ENCODE measurements at regions not wholly inside any gene's neighbourhood (a gene's known extent, or its start where the extent isn't known, plus 50 kb on each side); places are given as distances from the start of the nearest gene placed in this dataset.
"Not testable (repeated sequence)": the region's sequence is repeated elsewhere in the genome, so short reads cannot be mapped to it uniquely, and the experiment has no call there.

GRCh38 chr5:52627740-52628139, 160.0 kb upstream of the ITGA1 start:
- H3K36me3 ChIP-seq = no peaks in the 10 kb centered on the region
- no peak for TF ChIP-seq POLR2A (IDR thresholded peaks at IDR 0.05)
- no peak for TF ChIP-seq CTCF (IDR thresholded peaks at IDR 0.05)
- no peak for DNase-seq
- WGBS, 2 donors = 75 to 76% methylated on average over 1 of the region's 1 CpG
- H3K9me3 ChIP-seq = no peaks in the 10 kb centered on the region
- H3K27ac ChIP-seq = no peak overlapping the region
- H3K4me3 ChIP-seq (replicated peaks in 1 of 3) = no peak overlapping the region
- intact Hi-C loops (cut with DNase I) = no loop called here
- no peaks in the 10 kb centered on the region for H3K4me1 ChIP-seq
- no peaks in the 10 kb centered on the region for H3K27me3 ChIP-seq

- no peaks in the 10 kb centered on the region for H3K4me1 ChIP-seq
- no peak for DNase-seq
- no peaks in the 10 kb centered on the region for H3K27me3 ChIP-seq
- no peak overlapping the region for H3K4me3 ChIP-seq (replicated peaks in 1 of 3)
- H3K9me3 ChIP-seq = no peaks in the 10 kb centered on the region
- intact Hi-C loops (cut with DNase I) = no loop called here
- H3K36me3 ChIP-seq = no peaks in the 10 kb centered on the region
- no peak for TF ChIP-seq POLR2A (IDR thresholded peaks at IDR 0.05)
- TF ChIP-seq CTCF (IDR thresholded peaks at IDR 0.05) = no peak
- 91 to 95% methylated on average over 1 of the region's 1 CpG for WGBS, 2 donors
- no peak overlapping the region for H3K27ac ChIP-seq
Measured at GRCh38 chr5:52632281-52632680, 155.4 kb upstream of the ITGA1 start.

- H3K36me3 ChIP-seq; intact Hi-C loops (cut with DNase I); H3K4me3 ChIP-seq (replicated peaks in 1 of 3); H3K27ac ChIP-seq; H3K27me3 ChIP-seq; H3K4me1 ChIP-seq; DNase-seq; H3K9me3 ChIP-seq: not testable (repeated sequence)
- 91 to 93% methylated on average over 4 of the region's 4 CpGs for WGBS, 2 donors
Measured at GRCh38 chr5:52634171-52634570, 153.5 kb upstream of the ITGA1 start.

- no peak for TF ChIP-seq POLR2A (IDR thresholded peaks at IDR 0.05)
- TF ChIP-seq CTCF (IDR thresholded peaks at IDR 0.05) = no peak
- Histone ChIP-seq H3K27me3 (no peaks in the 10 kb centered on the region), H3K36me3 (no peaks in the 10 kb centered on the region), H3K4me1 (no peaks in the 10 kb centered on the region), H3K27ac (no peak overlapping the region), H3K4me3 (replicated peaks in 1 of 3) (no peak overlapping the region), H3K9me3 (no peaks in the 10 kb centered on the region)
- no peak for DNase-seq
- WGBS, 2 donors = 13 to 23% methylated on average over 1 of the region's 1 CpG
- intact Hi-C loops (cut with DNase I) = no loop called here
Measured at GRCh38 chr5:52638732-52639131, 149.0 kb upstream of the ITGA1 start.

- H3K9me3 ChIP-seq = no peaks in the 10 kb centered on the region
- intact Hi-C loops (cut with DNase I) = no loop called here
- 80 to 84% methylated on average over 2 of the region's 2 CpGs for WGBS, 2 donors
- H3K36me3 ChIP-seq = no peaks in the 10 kb centered on the region
- no peak overlapping the region for H3K27ac ChIP-seq
- no peaks in the 10 kb centered on the region for H3K4me1 ChIP-seq
- no peaks in the 10 kb centered on the region for H3K27me3 ChIP-seq
- DNase-seq = no peak
- H3K4me3 ChIP-seq (replicated peaks in 1 of 3) = no peak overlapping the region
- no peak for TF ChIP-seq CTCF (IDR thresholded peaks at IDR 0.05)
- TF ChIP-seq POLR2A (IDR thresholded peaks at IDR 0.05) = no peak
Measured at GRCh38 chr5:52648726-52649125, 139.0 kb upstream of the ITGA1 start.

DNA sequence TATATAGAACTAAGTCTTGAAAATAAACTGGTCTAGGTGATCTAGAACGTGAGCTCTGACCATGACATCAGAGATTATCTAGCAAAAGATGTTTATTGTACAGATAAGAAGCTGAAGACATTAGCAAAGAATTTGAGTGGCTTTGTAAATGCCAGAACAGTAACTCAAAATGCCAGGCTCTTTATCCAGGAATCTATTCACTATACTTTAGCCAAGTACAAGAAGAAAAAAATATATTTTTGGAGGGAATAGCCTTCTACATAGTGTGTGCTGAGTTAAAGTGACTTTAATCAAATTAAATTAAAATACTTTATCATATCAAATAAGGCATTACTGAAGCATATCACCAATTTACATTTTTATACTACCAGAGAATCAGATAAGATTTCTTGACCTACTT, 132.6 kb upstream of the ITGA1 start:
- H3K27me3 ChIP-seq = no peaks in the 10 kb centered on the region
- no peaks in the 10 kb centered on the region for H3K36me3 ChIP-seq
- TF ChIP-seq CTCF (IDR thresholded peaks at IDR 0.05) = no peak
- no peak for TF ChIP-seq POLR2A (IDR thresholded peaks at IDR 0.05)
- no peak overlapping the region for H3K4me3 ChIP-seq (replicated peaks in 1 of 3)
- no peaks in the 10 kb centered on the region for H3K4me1 ChIP-seq
- no peak for DNase-seq
- intact Hi-C loops (cut with DNase I) = no loop called here
- no peak overlapping the region for H3K27ac ChIP-seq
- WGBS, 2 donors = 91 to 97% methylated on average over 1 of the region's 1 CpG
- H3K9me3 ChIP-seq = no peaks in the 10 kb centered on the region
